PC-3 (cell line): ENCODE measurements at regions not wholly inside any gene's neighbourhood (a gene's known extent, or its start where the extent isn't known, plus 50 kb on each side); places are given as distances from the start of the nearest gene placed in this dataset.

Experiments used
- ATAC-seq: fragments of 200-7000 bp; cut with Tn5 transposase; 2 replicates; pipeline ENCODE4 v1.9.1; 2020; ENCODE audit warnings: mild to moderate bottlenecking, moderate library complexity
- BruUV-seq: library from RNA; stranded (reverse); fragments of 400-500 nt; replicated peaks from 2 replicates; lab custom pipeline; 2021; lab: Mats Ljungman, UMichigan
- CTCF ChIA-PET: fragments of 300-600 bp; sonication (Branson Sonifier 250); formaldehyde crosslinking; loops from one replicate; lab custom pipeline; 2022; ENCODE audit warnings: antibody characterized with exemption; lab: Charles Lee
- POLR2A ChIA-PET: fragments of 300-600 bp; sonication (Branson Sonifier 250); formaldehyde crosslinking; loops from one replicate; lab custom pipeline; 2022; ENCODE audit warnings: antibody characterized with exemption; ENCODE audit not compliant: unreplicated experiment; lab: Charles Lee
- DNase-seq: peaks from one replicate; pipeline ENCODE4 v3.0.0-alpha.2; 2015
- H2AFZ ChIP-seq: fragments of 300-600 bp; sonication (generic); 2 replicates; pipeline ENCODE4 v1.6.0; 2016; ENCODE audit warnings: antibody characterized with exemption, low read length
- H3F3A ChIP-seq: fragments of 300-600 bp; sonication (generic); one replicate; pipeline ENCODE4 v1.6.0; 2017; ENCODE audit warnings: antibody characterized with exemption, low read length, control low read depth, mild to moderate bottlenecking; ENCODE audit not compliant: unreplicated experiment
- H3K27ac ChIP-seq: fragments of 300-600 bp; sonication (generic); 2 replicates; pipeline ENCODE4 v1.5.1; 2016; ENCODE audit warnings: mild to moderate bottlenecking, low read length
- H3K27me3 ChIP-seq: fragments of 300-600 bp; sonication (generic); 2 replicates; pipeline ENCODE4 v1.6.1; 2016; ENCODE audit warnings: low read length, mixed read lengths
- H3K36me3 ChIP-seq: fragments of 300-600 bp; sonication (generic); 2 replicates; pipeline ENCODE4 v1.6.1; 2016; ENCODE audit warnings: low read depth, mixed run types, low read length, mixed read lengths
- H3K4me1 ChIP-seq: fragments of 300-600 bp; sonication (generic); 2 replicates; pipeline ENCODE4 v1.5.1; 2016; ENCODE audit warnings: low read length; ENCODE audit not compliant: insufficient read depth
- H3K4me2 ChIP-seq: fragments of 300-600 bp; sonication (generic); 2 replicates; pipeline ENCODE4 v1.6.0; 2016; ENCODE audit warnings: low read length
- H3K4me3 ChIP-seq: fragments of 300-600 bp; sonication (generic); 2 replicates; pipeline ENCODE4 v1.5.1; 2016; ENCODE audit warnings: mild to moderate bottlenecking, low read length, mixed read lengths
- H3K79me2 ChIP-seq: fragments of 300-600 bp; sonication (generic); 2 replicates; pipeline ENCODE4 v1.6.1; 2017; ENCODE audit warnings: low read length, mixed read lengths
- H3K9ac ChIP-seq: fragments of 300-600 bp; sonication (generic); 2 replicates; pipeline ENCODE4 v1.6.0; 2016; ENCODE audit warnings: mild to moderate bottlenecking, low read length
- H3K9me2 ChIP-seq: fragments of 300-600 bp; sonication (generic); replicated peaks from 2 replicates; pipeline ENCODE4 v1.6.1; 2016; ENCODE audit warnings: mixed run types, low read length, mixed read lengths
- H3K9me3 ChIP-seq: fragments of 300-600 bp; sonication (generic); 2 replicates; pipeline ENCODE4 v1.6.1; 2016; ENCODE audit warnings: low read length, mixed read lengths
- H4K20me1 ChIP-seq: fragments of 300-600 bp; sonication (generic); 2 replicates; pipeline ENCODE4 v1.6.1; 2016; ENCODE audit warnings: low read length, mixed read lengths
- CTCF ChIP-seq: fragments of 300-600 bp; sonication (generic); conservative IDR thresholded peaks from 2 replicates; pipeline ENCODE4 v1.5.1; 2017; ENCODE audit warnings: antibody characterized with exemption, low read depth, mild to moderate bottlenecking, low read length
- EZH2 ChIP-seq: fragments of 300-600 bp; sonication (generic); IDR thresholded peaks from one replicate; pipeline ENCODE4 v1.6.1; 2017; ENCODE audit warnings: antibody characterized with exemption, mild to moderate bottlenecking, low read length; ENCODE audit not compliant: unreplicated experiment
- EZH2phosphoT487 ChIP-seq: fragments of 300-600 bp; sonication (generic); IDR thresholded peaks from 2 replicates; pipeline ENCODE4 v1.6.1; 2018; ENCODE audit warnings: mild to moderate bottlenecking, antibody characterized with exemption, low read length, borderline replicate concordance
- intact Hi-C: fragments of 100-400 bp; cut with micrococcal nuclease; formaldehyde crosslinking; loops from 2 replicates; pipeline ENCODE4 v1.9.0; 2023

GRCh38 chr15:77685082-77685815 lies 52.5 kb upstream of the LINGO1 start:
- no peaks in the 10 kb centered on the region for H4K20me1 ChIP-seq
- TF ChIP-seq EZH2 (no peak), EZH2phosphoT487 (no peak), CTCF (no peak)
- ChIA-PET POLR2A (no interaction called here), CTCF (no interaction called here)
- DNase-seq: no peak
- no TSS peak for BruUV-seq
- H3F3A ChIP-seq: no peaks in the 10 kb centered on the region
- H3K27me3 ChIP-seq: peaks cover 70% of the 10 kb centered on the region
- no peak overlapping the region for H3K4me2 ChIP-seq
- H3K79me2 ChIP-seq: no peaks in the 10 kb centered on the region
- no peak overlapping the region for H3K9ac ChIP-seq
- H3K4me3 ChIP-seq: no peak overlapping the region
- H3K9me3 ChIP-seq: no peaks in the 10 kb centered on the region
- no peak overlapping the region for H2AFZ ChIP-seq
- H3K9me2 ChIP-seq: no peaks in the 10 kb centered on the region
- intact Hi-C loops: no loop called here
- no peaks in the 10 kb centered on the region for H3K4me1 ChIP-seq
- ATAC-seq: no peak
- no peaks in the 10 kb centered on the region for H3K36me3 ChIP-seq
- H3K27ac ChIP-seq: no peak overlapping the region

GRCh38 chr15:77684341-77685081 lies 51.8 kb upstream of the LINGO1 start:
- no peak for TF ChIP-seq EZH2phosphoT487
- no peak for TF ChIP-seq CTCF
- no peak for TF ChIP-seq EZH2
- CTCF ChIA-PET: no interaction called here
- Histone ChIP-seq H3K9ac (no peak overlapping the region), H3K9me2 (no peaks in the 10 kb centered on the region), H3K27me3 (peaks cover 70% of the 10 kb centered on the region), H3K9me3 (no peaks in the 10 kb centered on the region), H3K4me3 (no peak overlapping the region), H3K4me1 (no peaks in the 10 kb centered on the region), H3K36me3 (no peaks in the 10 kb centered on the region), H3K79me2 (no peaks in the 10 kb centered on the region), H3K4me2 (no peak overlapping the region), H3K27ac (no peak overlapping the region), H4K20me1 (no peaks in the 10 kb centered on the region), H2AFZ (no peak overlapping the region), H3F3A (no peaks in the 10 kb centered on the region)
- no TSS peak for BruUV-seq
- ATAC-seq: no peak
- intact Hi-C loops: no loop called here
- POLR2A ChIA-PET: no interaction called here
- no peak for DNase-seq

- ATAC-seq (no peak), DNase-seq (no peak)
- ChIA-PET CTCF (no interaction called here), POLR2A (no interaction called here)
- H3K9me2 ChIP-seq: no peaks in the 10 kb centered on the region
- no peaks in the 10 kb centered on the region for H3F3A ChIP-seq
- BruUV-seq: no TSS peak
- no peak overlapping the region for H2AFZ ChIP-seq
- H3K4me3 ChIP-seq: no peak overlapping the region
- H4K20me1 ChIP-seq: no peaks in the 10 kb centered on the region
- H3K9ac ChIP-seq: no peak overlapping the region
- no peaks in the 10 kb centered on the region for H3K36me3 ChIP-seq
- no peak for TF ChIP-seq EZH2phosphoT487
- no peak for TF ChIP-seq EZH2
- TF ChIP-seq CTCF: no peak
- no peak overlapping the region for H3K4me2 ChIP-seq
- H3K9me3 ChIP-seq: no peaks in the 10 kb centered on the region
- intact Hi-C loops: no loop called here
- H3K27ac ChIP-seq: no peak overlapping the region
- H3K27me3 ChIP-seq: peaks cover 68% of the 10 kb centered on the region
- no peaks in the 10 kb centered on the region for H3K4me1 ChIP-seq
- H3K79me2 ChIP-seq: no peaks in the 10 kb centered on the region
Measured at GRCh38 chr15:77682564-77682963, 49.9 kb upstream of the LINGO1 start.
